PC-3 (cell line): ENCODE measurements at regions not wholly inside any gene's neighbourhood (a gene's known extent, or its start where the extent isn't known, plus 50 kb on each side); places are given as distances from the start of the nearest gene placed in this dataset.

Experiments
- EZH2 ChIP-seq: fragments of 300-600 bp; sonication (generic); IDR thresholded peaks from one replicate; pipeline ENCODE4 v1.6.1; 2017; ENCODE audit warnings: antibody characterized with exemption, mild to moderate bottlenecking, low read length; ENCODE audit not compliant: unreplicated experiment
- EZH2phosphoT487 ChIP-seq: fragments of 300-600 bp; sonication (generic); IDR thresholded peaks from 2 replicates; pipeline ENCODE4 v1.6.1; 2018; ENCODE audit warnings: mild to moderate bottlenecking, antibody characterized with exemption, low read length, borderline replicate concordance
- TF ChIP-seq, protein P1 (sequence below): fragments of 300-600 bp; sonication (generic); conservative IDR thresholded peaks from 2 replicates; pipeline ENCODE4 v1.5.1; 2017; ENCODE audit warnings: antibody characterized with exemption, low read depth, mild to moderate bottlenecking, low read length

DNA sequence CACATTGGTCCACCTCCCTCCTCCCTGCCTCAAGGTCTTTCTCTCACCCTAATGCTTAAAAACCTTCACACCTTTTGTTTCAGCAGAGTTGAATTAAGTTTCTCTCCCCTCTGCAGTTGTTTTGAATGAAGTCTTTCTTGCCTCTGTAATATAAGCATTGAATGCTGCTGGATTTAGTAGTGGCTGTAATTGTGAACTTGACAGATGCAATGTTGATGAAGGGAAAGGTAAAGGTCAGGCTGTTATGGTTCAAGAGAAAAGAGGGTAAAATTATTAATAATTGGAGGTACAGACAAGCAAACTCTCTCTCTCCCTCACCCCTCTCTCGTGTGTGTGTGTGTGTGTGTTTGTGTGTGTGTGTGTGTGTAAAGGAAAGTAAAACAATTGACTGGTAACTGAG, 509.8 kb downstream of the AMY1C start:
- TF ChIP-seq, protein P1, sequence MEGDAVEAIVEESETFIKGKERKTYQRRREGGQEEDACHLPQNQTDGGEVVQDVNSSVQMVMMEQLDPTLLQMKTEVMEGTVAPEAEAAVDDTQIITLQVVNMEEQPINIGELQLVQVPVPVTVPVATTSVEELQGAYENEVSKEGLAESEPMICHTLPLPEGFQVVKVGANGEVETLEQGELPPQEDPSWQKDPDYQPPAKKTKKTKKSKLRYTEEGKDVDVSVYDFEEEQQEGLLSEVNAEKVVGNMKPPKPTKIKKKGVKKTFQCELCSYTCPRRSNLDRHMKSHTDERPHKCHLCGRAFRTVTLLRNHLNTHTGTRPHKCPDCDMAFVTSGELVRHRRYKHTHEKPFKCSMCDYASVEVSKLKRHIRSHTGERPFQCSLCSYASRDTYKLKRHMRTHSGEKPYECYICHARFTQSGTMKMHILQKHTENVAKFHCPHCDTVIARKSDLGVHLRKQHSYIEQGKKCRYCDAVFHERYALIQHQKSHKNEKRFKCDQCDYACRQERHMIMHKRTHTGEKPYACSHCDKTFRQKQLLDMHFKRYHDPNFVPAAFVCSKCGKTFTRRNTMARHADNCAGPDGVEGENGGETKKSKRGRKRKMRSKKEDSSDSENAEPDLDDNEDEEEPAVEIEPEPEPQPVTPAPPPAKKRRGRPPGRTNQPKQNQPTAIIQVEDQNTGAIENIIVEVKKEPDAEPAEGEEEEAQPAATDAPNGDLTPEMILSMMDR = no peak
- TF ChIP-seq EZH2 = no peak
- no peak for TF ChIP-seq EZH2phosphoT487
